Right lobe of liver (tissue), 4 donors: ENCODE measurements at regions not wholly inside any gene's neighbourhood (a gene's known extent, or its start where the extent isn't known, plus 50 kb on each side); places are given as distances from the start of the nearest gene placed in this dataset.

Experiments used
- CTCF ChIP-seq, 4 donors: fragments of 200-600 bp in 3 of 4; fragments of 450-650 bp in 1 of 4; IDR thresholded peaks; one replicate each; pipeline versions ENCODE4 v1.5.1 to v1.8.0; 2016 to 2022; ENCODE audit warnings: antibody characterized with exemption in 4 of 4, mild to moderate bottlenecking in 2 of 4
- POLR2A ChIP-seq: fragments of 450-650 bp; IDR thresholded peaks from one replicate; pipeline ENCODE4 v1.6.1; 2017; ENCODE audit warnings: antibody characterized with exemption, mild to moderate bottlenecking
- donor health status: DM: no; HTN: no; CAD: no.
- donor health status: DM: no; HTN: no; CAD: no.
- donor health status: DM: no; HTN: yes; CAD: no.

- TF ChIP-seq CTCF (IDR thresholded peaks at IDR 0.05) (no peak), POLR2A (no peak)
Measured at GRCh38 chr5:68843624-68844364, 250.0 kb upstream of the SLC30A5 start.
